OCI-LY3 (cell line): ENCODE measurements at regions not wholly inside any gene's neighbourhood (a gene's known extent, or its start where the extent isn't known, plus 50 kb on each side); places are given as distances from the start of the nearest gene placed in this dataset.

Source experiments
- CTCF ChIP-seq: fragments of 200-600, 300-600 bp; sonication (generic); IDR thresholded peaks from 2 replicates; pipeline ENCODE4 v1.5.1; 2014; ENCODE audit warnings: antibody characterized with exemption, low read length, low read depth
- EZH2phosphoT487 ChIP-seq: fragments of 200-600 bp; shearing (Covaris generic); IDR thresholded peaks from 2 replicates; pipeline ENCODE4 v1.6.1; 2018; ENCODE audit warnings: antibody characterized with exemption, mixed run types, low read depth

- TF ChIP-seq CTCF: no peak
- no peak for TF ChIP-seq EZH2phosphoT487
Observed at GRCh38 chr2:221016551-221016950, 555.6 kb downstream of the EPHA4 start.
